ENCODE measurements at regions not wholly inside any gene's neighbourhood (a gene's known extent, or its start where the extent isn't known, plus 50 kb on each side); places are given as distances from the start of the nearest gene placed in this dataset.

DNA sequence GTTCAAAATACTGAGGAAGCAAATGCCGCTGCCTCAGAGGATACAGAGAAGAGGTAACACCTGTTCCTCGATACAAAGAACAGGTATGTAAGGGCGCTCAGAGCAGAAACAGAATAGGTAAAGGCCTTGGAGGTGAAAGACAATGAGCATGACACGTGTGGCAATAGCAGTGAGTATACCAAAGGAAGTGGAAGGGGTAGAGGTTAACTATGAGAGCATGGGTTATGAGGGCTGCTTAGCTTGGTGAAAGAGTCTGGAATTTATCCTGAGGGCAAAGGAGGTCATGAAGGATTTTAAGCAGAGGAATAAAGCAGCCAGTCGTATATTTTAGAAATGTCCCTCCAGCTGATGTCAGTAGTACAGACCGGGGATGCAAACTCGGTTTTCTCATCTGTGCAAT lies 269.8 kb upstream of the ZNF462 start:
- TF ChIP-seq, protein P1, sequence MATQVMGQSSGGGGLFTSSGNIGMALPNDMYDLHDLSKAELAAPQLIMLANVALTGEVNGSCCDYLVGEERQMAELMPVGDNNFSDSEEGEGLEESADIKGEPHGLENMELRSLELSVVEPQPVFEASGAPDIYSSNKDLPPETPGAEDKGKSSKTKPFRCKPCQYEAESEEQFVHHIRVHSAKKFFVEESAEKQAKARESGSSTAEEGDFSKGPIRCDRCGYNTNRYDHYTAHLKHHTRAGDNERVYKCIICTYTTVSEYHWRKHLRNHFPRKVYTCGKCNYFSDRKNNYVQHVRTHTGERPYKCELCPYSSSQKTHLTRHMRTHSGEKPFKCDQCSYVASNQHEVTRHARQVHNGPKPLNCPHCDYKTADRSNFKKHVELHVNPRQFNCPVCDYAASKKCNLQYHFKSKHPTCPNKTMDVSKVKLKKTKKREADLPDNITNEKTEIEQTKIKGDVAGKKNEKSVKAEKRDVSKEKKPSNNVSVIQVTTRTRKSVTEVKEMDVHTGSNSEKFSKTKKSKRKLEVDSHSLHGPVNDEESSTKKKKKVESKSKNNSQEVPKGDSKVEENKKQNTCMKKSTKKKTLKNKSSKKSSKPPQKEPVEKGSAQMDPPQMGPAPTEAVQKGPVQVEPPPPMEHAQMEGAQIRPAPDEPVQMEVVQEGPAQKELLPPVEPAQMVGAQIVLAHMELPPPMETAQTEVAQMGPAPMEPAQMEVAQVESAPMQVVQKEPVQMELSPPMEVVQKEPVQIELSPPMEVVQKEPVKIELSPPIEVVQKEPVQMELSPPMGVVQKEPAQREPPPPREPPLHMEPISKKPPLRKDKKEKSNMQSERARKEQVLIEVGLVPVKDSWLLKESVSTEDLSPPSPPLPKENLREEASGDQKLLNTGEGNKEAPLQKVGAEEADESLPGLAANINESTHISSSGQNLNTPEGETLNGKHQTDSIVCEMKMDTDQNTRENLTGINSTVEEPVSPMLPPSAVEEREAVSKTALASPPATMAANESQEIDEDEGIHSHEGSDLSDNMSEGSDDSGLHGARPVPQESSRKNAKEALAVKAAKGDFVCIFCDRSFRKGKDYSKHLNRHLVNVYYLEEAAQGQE (IDR thresholded peaks at IDR 0.05; ENCODE audit: low read depth): no peak
- TF ChIP-seq, protein P2, sequence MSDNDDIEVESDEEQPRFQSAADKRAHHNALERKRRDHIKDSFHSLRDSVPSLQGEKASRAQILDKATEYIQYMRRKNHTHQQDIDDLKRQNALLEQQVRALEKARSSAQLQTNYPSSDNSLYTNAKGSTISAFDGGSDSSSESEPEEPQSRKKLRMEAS (IDR thresholded peaks at IDR 0.05): no peak
- TF ChIP-seq CEBPB (IDR thresholded peaks at IDR 0.05) (no peak), CREB1 (IDR thresholded peaks at IDR 0.05; ENCODE audit: low read depth) (no peak), EGR1 (IDR thresholded peaks at IDR 0.05) (no peak), FOXM1 (IDR thresholded peaks at IDR 0.05; ENCODE audit: borderline replicate concordance, low read depth) (no peak), EP300 (IDR thresholded peaks at IDR 0.05; ENCODE audit: borderline replicate concordance) (no peak), RAD21 (IDR thresholded peaks at IDR 0.05; ENCODE audit: low read depth) (no peak)
